Hepatocyte (in vitro differentiated cells): ENCODE measurements at regions not wholly inside any gene's neighbourhood (a gene's known extent, or its start where the extent isn't known, plus 50 kb on each side); places are given as distances from the start of the nearest gene placed in this dataset.
"Not testable (repeated sequence)": the region's sequence is repeated elsewhere in the genome, so short reads cannot be mapped to it uniquely, and the experiment has no call there.

Experiments
- DNase-seq: peaks from one replicate; pipeline ENCODE4 v3.0.0-alpha.2; 2016; ENCODE audit warnings: low spot score
- H2AFZ ChIP-seq: fragments of 200-600 bp; sonication (generic); 2 replicates; pipeline ENCODE4 v1.6.0; 2016; ENCODE audit warnings: antibody characterized with exemption, mild to moderate bottlenecking
- H3K27ac ChIP-seq: fragments of 200-600 bp; sonication (generic); 2 replicates; pipeline ENCODE4 v1.5.1; 2016; ENCODE audit warnings: mild to moderate bottlenecking
- H3K27me3 ChIP-seq: fragments of 200-600 bp; sonication (generic); 2 replicates; pipeline ENCODE4 v1.6.1; 2016
- H3K36me3 ChIP-seq: fragments of 200-600 bp; sonication (generic); replicated peaks from 2 replicates; pipeline ENCODE4 v1.5.1; 2016; ENCODE audit warnings: low read depth; ENCODE audit not compliant: insufficient read depth
- H3K4me1 ChIP-seq: fragments of 200-600 bp; sonication (generic); 2 replicates; pipeline ENCODE4 v1.5.1; 2016; ENCODE audit warnings: mild to moderate bottlenecking, moderate library complexity; ENCODE audit not compliant: insufficient read depth
- H3K4me2 ChIP-seq: fragments of 200-600 bp; sonication (generic); 2 replicates; pipeline ENCODE4 v1.6.0; 2016
- H3K4me3 ChIP-seq: fragments of 200-600 bp; sonication (generic); 2 replicates; pipeline ENCODE4 v1.5.1; 2016; ENCODE audit warnings: mild to moderate bottlenecking
- H3K79me2 ChIP-seq: fragments of 200-600 bp; sonication (generic); 2 replicates; pipeline ENCODE4 v1.6.0; 2017; ENCODE audit warnings: mild to moderate bottlenecking
- H3K9me2 ChIP-seq: fragments of 200-600 bp; sonication (generic); replicated peaks from 2 replicates; pipeline ENCODE4 v1.6.0; 2017; ENCODE audit warnings: mild to moderate bottlenecking; ENCODE audit not compliant: insufficient read depth
- H3K9me3 ChIP-seq: fragments of 200-600 bp; sonication (generic); 2 replicates; pipeline ENCODE4 v1.5.1; 2016; ENCODE audit warnings: low read depth, mild to moderate bottlenecking
- H4K20me1 ChIP-seq: fragments of 200-600 bp; sonication (generic); 2 replicates; pipeline ENCODE4 v1.6.0; 2016; ENCODE audit warnings: mild to moderate bottlenecking; ENCODE audit not compliant: insufficient read depth, poor library complexity, severe bottlenecking
- CTCF ChIP-seq: fragments of 200-600 bp; sonication (generic); IDR thresholded peaks from 2 replicates; pipeline ENCODE4 v1.5.1; 2016; ENCODE audit warnings: antibody characterized with exemption, mild to moderate bottlenecking; ENCODE audit not compliant: poor library complexity
- EZH2 ChIP-seq: fragments of 200-600 bp; sonication (generic); IDR thresholded peaks from 2 replicates; pipeline ENCODE4 v1.6.1; 2016; ENCODE audit warnings: antibody characterized with exemption, mild to moderate bottlenecking, borderline replicate concordance
- EZH2phosphoT487 ChIP-seq: fragments of 200-600 bp; sonication (generic); IDR thresholded peaks from one replicate; pipeline ENCODE4 v1.6.1; 2018; ENCODE audit warnings: antibody characterized with exemption, mild to moderate bottlenecking, low read depth, moderate library complexity; ENCODE audit not compliant: unreplicated experiment, severe bottlenecking
- WGBS: methylation state at CpG from one replicate; pipeline ENCODE4 v1.1.6; 2016; ENCODE audit warnings: low lambda C conversion rate; ENCODE audit errors: missing lambda C conversion rate; 5-methylcytosine and 5-hydroxymethylcytosine counted together

DNA sequence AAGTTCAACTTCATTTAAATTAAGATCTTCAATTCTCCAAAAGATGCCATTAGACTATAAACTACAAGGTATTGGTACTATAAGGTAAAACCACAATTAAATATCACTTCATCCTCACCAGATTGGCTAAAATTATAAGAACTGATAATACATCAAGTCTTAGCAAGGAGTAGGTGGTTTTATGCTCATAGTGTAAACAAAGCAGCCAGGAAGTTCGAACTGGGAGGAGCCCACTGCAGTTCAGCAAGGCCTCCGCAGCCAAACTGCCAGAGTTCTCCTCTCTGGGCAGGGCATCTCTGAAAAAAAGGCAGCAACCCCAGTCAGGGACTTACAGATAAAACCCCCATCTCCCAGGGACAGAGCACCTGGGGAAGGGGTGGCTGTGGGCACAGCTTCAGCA, 91.6 kb upstream of the SETMAR start:
- Histone ChIP-seq H2AFZ (no peak overlapping the region), H3K4me2 (no peak overlapping the region), H3K4me3 (no peak overlapping the region), H3K9me2 (no peaks in the 10 kb centered on the region), H3K36me3 (no peaks in the 10 kb centered on the region), H3K27me3 (no peaks in the 10 kb centered on the region), H4K20me1 (no peaks in the 10 kb centered on the region), H3K79me2 (no peaks in the 10 kb centered on the region), H3K4me1 (no peaks in the 10 kb centered on the region), H3K9me3 (no peaks in the 10 kb centered on the region), H3K27ac (no peak overlapping the region)
- no peak for DNase-seq
- TF ChIP-seq CTCF (no peak), EZH2 (no peak), EZH2phosphoT487 (no peak)
- 52% methylated on average over 2 of the region's 2 CpGs for WGBS

DNA sequence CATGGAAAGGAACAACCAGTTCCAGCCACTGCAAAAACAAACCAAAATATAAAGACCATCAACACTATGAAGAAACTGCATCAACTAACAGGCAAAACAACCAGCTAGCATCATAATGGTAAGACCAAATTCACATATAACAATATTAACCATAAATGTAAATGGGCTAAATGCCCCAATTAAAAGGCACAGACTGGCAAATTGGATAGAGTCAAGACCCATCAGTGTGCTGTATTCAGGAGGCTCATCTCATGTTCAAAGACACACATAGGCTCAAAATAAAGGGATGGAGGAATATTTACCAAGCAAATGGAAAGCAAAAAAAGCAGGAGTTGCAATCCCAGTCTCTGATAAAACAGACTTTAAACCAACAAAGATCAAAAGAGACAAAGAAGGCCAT, 89.7 kb upstream of the SETMAR start:
- not testable (repeated sequence) for H3K9me2 ChIP-seq, H3K9me3 ChIP-seq, H3K27ac ChIP-seq, H3K27me3 ChIP-seq, H3K4me2 ChIP-seq, H4K20me1 ChIP-seq, H2AFZ ChIP-seq, DNase-seq, H3K36me3 ChIP-seq, H3K79me2 ChIP-seq, H3K4me1 ChIP-seq, H3K4me3 ChIP-seq

- H3K27ac ChIP-seq, H3K4me3 ChIP-seq, H3K27me3 ChIP-seq, H2AFZ ChIP-seq, H3K79me2 ChIP-seq, H3K4me2 ChIP-seq, H3K36me3 ChIP-seq, H3K9me2 ChIP-seq, H4K20me1 ChIP-seq, H3K9me3 ChIP-seq, H3K4me1 ChIP-seq, DNase-seq: not testable (repeated sequence)
- WGBS: 97% methylated on average over 2 of the region's 2 CpGs
These were observed 86.2 kb upstream of the SETMAR start for GRCh38 chr3:4216974-4217373.

DNA sequence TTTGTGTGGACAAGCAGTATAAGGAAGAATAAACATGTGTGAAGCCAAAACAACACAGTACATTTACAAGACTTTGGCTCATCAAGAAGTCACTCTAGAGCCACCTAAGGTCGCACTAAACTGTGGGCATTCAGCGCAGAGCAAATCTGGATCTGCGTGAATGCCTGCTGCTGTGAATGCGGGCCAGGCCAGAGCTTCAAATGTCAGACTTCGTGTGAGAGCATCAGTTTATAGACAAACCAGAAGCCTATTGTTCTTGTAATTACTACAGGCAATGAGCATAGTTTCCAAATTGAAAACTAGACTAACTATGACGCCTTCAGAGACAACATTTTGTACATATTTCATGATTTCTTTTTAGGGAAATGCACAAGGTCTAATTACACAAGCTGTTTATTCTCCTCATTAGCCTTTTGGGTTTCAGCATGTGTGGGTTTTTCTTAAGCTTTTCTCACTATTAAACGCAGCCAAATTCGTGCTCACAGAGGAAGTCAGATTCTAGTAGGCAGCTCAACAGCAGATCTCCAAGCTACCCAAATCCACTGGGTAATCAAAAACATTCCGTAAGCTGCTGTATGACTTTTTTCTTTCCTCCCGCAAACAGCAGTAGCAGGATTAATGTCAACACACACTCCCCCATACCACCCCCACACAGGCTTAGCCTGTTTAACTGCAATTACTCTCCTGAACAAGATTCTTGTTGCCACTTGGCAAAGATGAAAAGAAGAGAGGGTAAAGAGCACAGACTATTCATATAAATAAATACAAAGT, 84.5 kb upstream of the SETMAR start:
- H3K79me2 ChIP-seq: no peaks in the 10 kb centered on the region
- no peak for DNase-seq
- WGBS: 56% methylated on average over 10 of the region's 10 CpGs
- peak overlapping the region; percentile 14 for H3K4me2 ChIP-seq
- H3K9me3 ChIP-seq: no peaks in the 10 kb centered on the region
- H3K4me1 ChIP-seq: no peaks in the 10 kb centered on the region
- no peaks in the 10 kb centered on the region for H3K27me3 ChIP-seq
- no peaks in the 10 kb centered on the region for H4K20me1 ChIP-seq
- H3K9me2 ChIP-seq: no peaks in the 10 kb centered on the region
- TF ChIP-seq CTCF (no peak), EZH2phosphoT487 (no peak), EZH2 (no peak)
- H3K36me3 ChIP-seq: no peaks in the 10 kb centered on the region
- no peak overlapping the region for H3K4me3 ChIP-seq
- no peak overlapping the region for H2AFZ ChIP-seq
- no peak overlapping the region for H3K27ac ChIP-seq
